GM12892 (cell line): ENCODE measurements at regions not wholly inside any gene's neighbourhood (a gene's known extent, or its start where the extent isn't known, plus 50 kb on each side); places are given as distances from the start of the nearest gene placed in this dataset.

Experiments
- DNase-seq: peaks from one replicate; pipeline ENCODE4 v3.0.0; 2011; ENCODE audit not compliant: insufficient read length
- FAIRE-seq: peaks from 2 replicates; lab custom pipeline; 2011; peaks lifted over from hg19 to GRCh38; lab: Jason Lieb, UNC
- POLR2A ChIP-seq: IDR thresholded peaks from 2 replicates; pipeline ENCODE4 v1.6.1; 2011; ENCODE audit warnings: low read depth, low read length, control low read depth
- POLR2AphosphoS5 ChIP-seq: IDR thresholded peaks from 2 replicates; pipeline ENCODE4 v1.6.1; 2011; ENCODE audit warnings: low read depth, low read length, control low read depth
- TAF1 ChIP-seq: IDR thresholded peaks from 2 replicates; pipeline ENCODE4 v1.6.1; 2011; ENCODE audit warnings: low read depth, mild to moderate bottlenecking, control low read depth, low read length, borderline replicate concordance

- no peak for DNase-seq
- no peak for TF ChIP-seq TAF1
- no peak for TF ChIP-seq POLR2A
- no peak for TF ChIP-seq POLR2AphosphoS5
- no peak for FAIRE-seq
Measured at GRCh38 chr18:47746615-47747014, 183.8 kb downstream of the SMAD2 start.

GRCh38 chr18:47745227-47745626 is 185.2 kb downstream of the SMAD2 start:
- TF ChIP-seq TAF1 (no peak), POLR2A (no peak), POLR2AphosphoS5 (no peak)
- no peak for DNase-seq
- no peak for FAIRE-seq

GRCh38 chr18:47737956-47738355 is 192.5 kb downstream of the SMAD2 start:
- FAIRE-seq (no peak), DNase-seq (no peak)
- TF ChIP-seq POLR2AphosphoS5 (no peak), TAF1 (no peak), POLR2A (no peak)

GRCh38 chr18:47737198-47737830 is 193.1 kb downstream of the SMAD2 start:
- FAIRE-seq, result no peak
- no peak for TF ChIP-seq POLR2A
- no peak for TF ChIP-seq POLR2AphosphoS5
- no peak for TF ChIP-seq TAF1
- DNase-seq, result no peak

DNA sequence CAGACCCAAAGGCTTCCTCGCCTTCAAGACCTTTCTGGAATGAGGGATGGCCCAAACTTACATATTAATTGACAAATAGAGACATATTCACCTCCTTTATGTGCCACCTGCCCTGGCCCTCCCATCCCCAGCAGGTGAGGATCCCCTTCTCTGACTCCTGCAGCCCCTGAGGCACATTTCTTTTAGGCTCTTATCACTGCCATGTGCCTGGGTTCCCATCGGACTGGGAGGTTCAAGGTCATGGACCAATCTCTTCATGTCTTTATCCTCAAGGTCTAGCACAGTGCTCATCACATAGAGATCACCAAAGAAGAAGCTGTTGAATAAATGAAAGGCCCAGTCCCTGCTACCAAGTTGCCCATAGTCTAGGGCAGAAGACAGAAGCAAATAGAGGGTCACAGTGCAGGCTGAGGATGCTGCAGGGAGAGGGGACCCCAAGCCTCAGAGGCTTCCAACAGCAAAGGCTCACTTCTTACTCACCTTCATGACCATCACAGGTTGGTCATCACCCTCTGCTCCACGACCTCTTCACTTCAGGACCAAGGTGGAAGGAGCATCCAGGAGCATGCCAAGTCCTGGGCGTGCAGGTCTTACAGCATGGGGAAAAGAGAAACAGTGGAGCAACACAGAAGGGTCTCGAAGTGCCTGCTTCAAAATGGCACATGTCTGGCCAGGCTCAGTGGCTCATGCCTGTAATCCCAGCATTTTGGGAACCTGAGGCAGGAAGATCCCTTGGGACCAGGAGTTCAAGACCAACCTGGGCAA is 193.9 kb downstream of the SMAD2 start:
- FAIRE-seq, result no peak
- DNase-seq, result no peak
- TF ChIP-seq POLR2AphosphoS5 (no peak), POLR2A (no peak)

- FAIRE-seq, result no peak
- TF ChIP-seq POLR2A, result no peak
- DNase-seq, result no peak
Measured at GRCh38 chr18:47735041-47735702, 195.3 kb downstream of the SMAD2 start.

- TF ChIP-seq TAF1 (no peak), POLR2A (no peak), POLR2AphosphoS5 (no peak)
- FAIRE-seq (no peak), DNase-seq (no peak)
Measured at GRCh38 chr18:47731276-47731675, 199.2 kb downstream of the SMAD2 start.

DNA sequence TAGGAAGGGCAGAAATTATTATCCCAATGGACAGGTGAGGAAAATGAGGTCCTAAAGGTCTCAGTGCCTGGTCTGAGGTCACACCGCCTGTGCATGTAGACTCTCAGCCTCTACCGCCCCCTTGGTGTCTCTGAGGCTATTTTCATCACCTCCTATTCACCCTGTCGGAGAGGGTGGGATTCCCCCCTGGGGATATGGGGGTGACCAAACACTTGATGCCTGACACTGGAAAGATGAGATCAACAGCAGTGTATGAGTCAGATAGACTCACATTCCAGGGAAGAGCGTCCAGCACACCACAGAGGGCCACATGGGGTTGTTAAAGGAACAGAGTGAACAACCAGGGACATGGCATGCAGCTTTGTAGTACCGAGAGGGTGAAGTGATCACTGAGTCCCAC is 199.7 kb downstream of the SMAD2 start:
- DNase-seq, result no peak
- no peak for TF ChIP-seq POLR2AphosphoS5
- no peak for TF ChIP-seq TAF1
- no peak for TF ChIP-seq POLR2A
- no peak for FAIRE-seq

- DNase-seq (no peak), FAIRE-seq (no peak)
- TF ChIP-seq POLR2A, result no peak
- no peak for TF ChIP-seq TAF1
- TF ChIP-seq POLR2AphosphoS5, result no peak
Measured at GRCh38 chr18:47729356-47729755, 201.1 kb downstream of the SMAD2 start.

GRCh38 chr18:47728921-47729320 is 201.5 kb downstream of the SMAD2 start:
- TF ChIP-seq TAF1, result no peak
- no peak for TF ChIP-seq POLR2A
- no peak for TF ChIP-seq POLR2AphosphoS5
- DNase-seq (no peak), FAIRE-seq (no peak)

GRCh38 chr18:47727409-47727808 is 203.1 kb downstream of the SMAD2 start:
- FAIRE-seq (no peak), DNase-seq (no peak)
- TF ChIP-seq POLR2A (no peak), POLR2AphosphoS5 (no peak), TAF1 (no peak)

GRCh38 chr18:47726550-47726949 is 203.9 kb downstream of the SMAD2 start:
- TF ChIP-seq POLR2A, result no peak
- no peak for TF ChIP-seq POLR2AphosphoS5
- no peak for TF ChIP-seq TAF1
- FAIRE-seq (no peak), DNase-seq (no peak)

GRCh38 chr18:47725656-47726055 is 204.8 kb downstream of the SMAD2 start:
- DNase-seq, result no peak
- FAIRE-seq, result no peak
- TF ChIP-seq POLR2AphosphoS5 (no peak), POLR2A (no peak), TAF1 (no peak)
